ENCODE measurements at regions not wholly inside any gene's neighbourhood (a gene's known extent, or its start where the extent isn't known, plus 50 kb on each side); places are given as distances from the start of the nearest gene placed in this dataset.

DNA sequence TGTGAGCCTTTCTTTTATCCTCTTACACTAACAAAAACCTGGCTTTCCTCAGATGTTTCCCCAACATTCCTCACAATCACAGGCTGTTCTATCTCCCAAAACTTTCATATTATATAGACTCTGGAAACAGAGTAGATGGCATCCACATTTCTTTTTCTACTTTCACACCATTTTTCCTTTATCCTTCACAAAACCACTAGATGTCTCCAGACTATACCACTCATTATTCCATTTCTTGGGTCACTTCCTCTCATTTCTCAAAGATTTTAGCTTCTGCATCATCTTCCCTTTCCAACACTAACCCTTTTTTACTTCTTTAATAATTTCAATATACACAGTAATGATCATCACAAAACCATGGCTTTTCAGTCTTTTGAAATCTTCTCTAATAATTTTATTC lies 286.0 kb upstream of the DEPDC1 start:
- TF ChIP-seq, protein P1, sequence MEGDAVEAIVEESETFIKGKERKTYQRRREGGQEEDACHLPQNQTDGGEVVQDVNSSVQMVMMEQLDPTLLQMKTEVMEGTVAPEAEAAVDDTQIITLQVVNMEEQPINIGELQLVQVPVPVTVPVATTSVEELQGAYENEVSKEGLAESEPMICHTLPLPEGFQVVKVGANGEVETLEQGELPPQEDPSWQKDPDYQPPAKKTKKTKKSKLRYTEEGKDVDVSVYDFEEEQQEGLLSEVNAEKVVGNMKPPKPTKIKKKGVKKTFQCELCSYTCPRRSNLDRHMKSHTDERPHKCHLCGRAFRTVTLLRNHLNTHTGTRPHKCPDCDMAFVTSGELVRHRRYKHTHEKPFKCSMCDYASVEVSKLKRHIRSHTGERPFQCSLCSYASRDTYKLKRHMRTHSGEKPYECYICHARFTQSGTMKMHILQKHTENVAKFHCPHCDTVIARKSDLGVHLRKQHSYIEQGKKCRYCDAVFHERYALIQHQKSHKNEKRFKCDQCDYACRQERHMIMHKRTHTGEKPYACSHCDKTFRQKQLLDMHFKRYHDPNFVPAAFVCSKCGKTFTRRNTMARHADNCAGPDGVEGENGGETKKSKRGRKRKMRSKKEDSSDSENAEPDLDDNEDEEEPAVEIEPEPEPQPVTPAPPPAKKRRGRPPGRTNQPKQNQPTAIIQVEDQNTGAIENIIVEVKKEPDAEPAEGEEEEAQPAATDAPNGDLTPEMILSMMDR (IDR thresholded peaks at IDR 0.05; ENCODE audit: low read length) = peak; percentile 4; the same call in 1 of the 2 replicates
- no peak for TF ChIP-seq EZH2 (IDR thresholded peaks at IDR 0.05; ENCODE audit: borderline replicate concordance, low read length)
